NCI-H82 (cell line): ENCODE measurements at regions not wholly inside any gene's neighbourhood (a gene's known extent, or its start where the extent isn't known, plus 50 kb on each side); places are given as distances from the start of the nearest gene placed in this dataset.
"Not testable (repeated sequence)": the region's sequence is repeated elsewhere in the genome, so short reads cannot be mapped to it uniquely, and the experiment has no call there.

Experiments used
- DNase-seq: peaks from one replicate; lab custom pipeline; 2025; lab: John Stamatoyannopoulos, UW

DNA sequence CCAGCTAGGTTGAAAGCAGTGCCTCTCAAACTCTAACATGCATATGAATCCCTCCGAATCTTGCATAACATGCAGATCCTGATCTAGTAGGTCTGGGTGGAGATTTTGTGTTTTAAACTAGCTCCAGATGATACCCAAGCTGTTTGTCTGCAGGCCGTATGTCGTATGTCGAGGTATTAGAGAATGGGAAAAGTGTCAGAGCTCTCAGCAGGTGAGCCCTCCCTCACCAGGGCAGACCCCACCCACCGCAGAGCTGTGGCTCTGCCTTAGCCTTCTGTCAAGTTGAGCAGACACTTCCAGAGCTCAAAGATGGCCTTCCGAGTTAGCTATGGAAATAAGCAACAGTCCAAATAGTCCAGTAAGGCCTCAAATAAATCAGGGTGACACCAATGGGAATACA is 83.2 kb upstream of the MAP3K1 start:
- peak; percentile 1 for DNase-seq

DNA sequence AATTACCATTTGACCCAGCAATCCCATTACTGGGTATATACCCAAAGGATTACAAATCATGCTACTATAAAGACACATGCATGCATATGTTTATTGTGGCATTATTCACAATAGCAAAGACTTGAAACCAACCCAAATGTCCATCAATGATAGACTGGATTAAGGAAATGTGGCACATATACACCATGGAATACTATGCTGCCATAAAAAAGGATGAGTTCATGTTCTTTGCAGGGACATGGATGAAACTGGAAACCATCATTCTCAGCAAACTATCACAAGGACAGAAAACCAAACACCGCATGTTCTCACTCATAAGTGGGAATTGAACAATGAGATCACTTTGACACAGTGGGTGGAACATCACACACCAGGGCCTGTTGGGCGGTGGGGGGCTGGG is 83.9 kb upstream of the MAP3K1 start:
- DNase-seq: not testable (repeated sequence)

DNA sequence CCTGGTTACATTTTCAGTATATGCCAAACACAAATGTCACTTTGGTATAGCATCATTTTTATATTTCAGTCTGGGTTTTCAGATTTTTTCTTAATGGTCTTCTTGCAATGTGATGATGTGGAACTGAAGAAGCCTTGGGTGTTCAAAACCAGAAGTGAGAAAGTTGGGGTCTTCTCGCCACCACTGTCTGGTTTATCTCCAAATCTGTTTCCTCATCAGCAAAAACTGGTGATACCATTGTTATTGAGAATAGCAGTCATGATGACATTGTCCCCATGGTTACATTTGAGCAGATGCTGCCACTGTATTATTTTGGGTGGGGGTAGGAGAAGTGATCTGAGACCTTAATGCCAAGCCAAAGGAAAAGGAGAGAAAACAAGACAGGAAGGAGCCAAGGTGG is 85.9 kb upstream of the MAP3K1 start:
- no peak for DNase-seq

DNA sequence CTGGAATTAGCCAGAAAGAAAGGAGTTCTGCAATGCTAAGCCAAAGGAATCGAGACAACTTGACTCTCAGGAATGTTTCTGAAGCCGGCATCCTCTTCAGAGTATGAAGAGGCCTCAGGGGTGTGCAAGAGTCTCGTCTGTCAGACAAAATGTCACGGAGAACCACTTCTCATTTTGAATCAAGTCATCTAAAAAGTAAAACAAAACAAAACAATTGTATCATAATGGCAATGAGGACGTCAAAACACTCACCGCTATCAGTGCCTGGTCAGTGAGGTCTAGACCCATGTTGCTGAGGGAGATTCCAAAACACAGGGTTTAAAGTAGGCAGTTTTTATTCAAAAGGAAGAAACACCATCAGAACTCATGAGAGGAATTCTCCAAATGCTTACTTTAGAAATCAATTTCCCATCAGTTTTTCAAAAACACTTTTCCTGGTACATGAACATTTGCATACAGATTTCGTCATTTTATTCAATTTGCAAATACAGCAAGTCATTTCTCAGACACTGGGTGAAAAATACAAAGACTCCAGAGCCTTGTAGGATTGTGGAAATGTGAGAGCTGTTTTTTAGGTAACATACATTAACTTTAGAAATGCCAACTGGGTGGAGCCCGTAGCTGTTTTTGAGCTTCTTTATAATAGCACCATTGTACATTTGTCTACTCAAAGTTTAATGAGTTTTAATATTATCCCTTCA is 89.5 kb upstream of the MAP3K1 start:
- no peak for DNase-seq

DNA sequence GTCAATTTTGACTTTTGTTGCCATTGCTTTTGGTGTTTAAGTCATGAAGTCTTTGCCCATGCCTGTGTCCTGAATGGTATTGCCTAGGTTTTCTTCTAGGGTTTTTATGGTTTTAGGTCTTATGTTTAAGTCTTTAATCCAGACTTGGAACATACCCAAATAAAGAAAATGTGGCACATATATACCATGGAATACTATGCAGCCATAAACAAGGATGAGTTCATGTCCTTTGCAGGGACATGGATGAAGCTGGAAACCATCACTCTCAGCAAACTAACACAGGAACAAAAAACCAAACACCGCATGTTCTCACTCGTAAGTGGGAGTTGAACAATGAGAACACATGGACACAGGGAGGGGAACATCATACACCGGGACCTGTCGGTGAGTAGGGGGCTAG is 90.5 kb upstream of the MAP3K1 start:
- DNase-seq: not testable (repeated sequence)

DNA sequence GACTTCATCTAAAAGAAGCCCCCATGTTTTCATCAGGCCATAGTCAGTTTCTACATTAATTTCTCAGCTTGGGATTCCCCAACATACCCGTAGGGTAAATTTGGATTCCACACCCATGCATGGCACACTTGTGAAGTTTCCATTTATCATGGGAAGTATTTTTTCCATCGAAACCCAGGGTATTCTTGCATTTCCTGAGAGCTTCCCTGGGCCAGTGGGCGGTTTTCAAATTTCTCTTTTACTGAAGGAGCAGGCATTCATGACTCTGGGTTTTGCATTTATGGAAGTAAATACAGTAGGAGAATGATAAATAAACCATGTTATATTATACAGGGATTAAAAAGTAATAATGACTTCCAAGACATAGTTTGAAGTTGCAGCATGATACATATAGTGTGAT is 93.0 kb upstream of the MAP3K1 start:
- DNase-seq: no peak

DNA sequence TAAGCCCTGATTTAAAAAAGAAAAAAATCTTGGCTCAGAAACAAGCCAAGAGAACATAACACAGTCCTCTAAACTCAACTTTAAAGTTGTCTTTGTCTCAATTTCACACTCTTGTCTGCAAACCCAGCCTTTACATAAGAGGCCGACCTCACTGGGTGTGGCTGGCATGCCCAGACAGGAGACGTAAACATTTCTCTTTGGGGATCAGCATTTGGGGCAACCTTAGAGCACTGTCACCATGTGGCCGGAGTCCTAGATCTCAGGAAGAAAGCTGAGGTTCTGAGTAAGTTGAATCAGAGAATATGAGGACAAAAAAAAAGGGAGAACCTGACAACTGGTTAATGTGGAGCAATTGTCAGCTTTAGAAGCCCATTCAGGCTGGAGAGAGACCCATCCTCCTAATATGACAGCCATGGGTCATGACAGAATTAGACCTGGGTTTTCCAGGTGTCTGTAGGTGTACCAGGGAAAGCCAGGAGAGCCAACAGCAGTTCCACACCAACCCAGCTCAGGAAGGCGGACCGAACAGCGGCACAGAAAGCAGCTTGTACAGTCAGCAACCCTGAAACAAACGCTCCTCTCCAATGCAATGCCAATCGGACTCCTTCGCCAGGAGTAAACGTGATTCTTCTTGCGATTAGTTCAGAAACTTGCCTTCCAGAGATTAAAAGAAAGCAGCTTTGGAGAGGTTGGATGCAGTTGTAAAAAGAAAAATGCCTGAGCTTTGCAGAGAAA is 97.9 kb upstream of the MAP3K1 start:
- DNase-seq: no peak

DNA sequence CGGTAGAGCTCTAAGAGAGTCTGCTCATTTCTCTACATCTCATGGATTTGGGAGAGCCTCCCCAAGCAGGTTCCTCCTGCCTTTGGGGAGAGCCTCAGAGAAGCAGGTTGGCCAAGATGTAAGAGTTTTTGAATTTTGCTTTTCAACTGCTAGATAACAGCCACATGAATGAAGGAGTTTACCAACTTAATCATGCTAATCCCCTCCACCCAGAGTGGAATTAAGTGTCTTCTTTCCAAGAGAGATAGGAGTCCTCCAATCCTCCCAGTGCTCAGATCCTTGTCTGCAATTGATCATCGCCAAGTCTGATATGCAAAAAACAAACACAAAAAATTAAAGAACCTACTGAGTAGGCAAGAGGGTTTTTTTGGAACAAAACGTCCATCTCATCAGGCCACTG is 99.4 kb upstream of the MAP3K1 start:
- peak; percentile 30 for DNase-seq

DNA sequence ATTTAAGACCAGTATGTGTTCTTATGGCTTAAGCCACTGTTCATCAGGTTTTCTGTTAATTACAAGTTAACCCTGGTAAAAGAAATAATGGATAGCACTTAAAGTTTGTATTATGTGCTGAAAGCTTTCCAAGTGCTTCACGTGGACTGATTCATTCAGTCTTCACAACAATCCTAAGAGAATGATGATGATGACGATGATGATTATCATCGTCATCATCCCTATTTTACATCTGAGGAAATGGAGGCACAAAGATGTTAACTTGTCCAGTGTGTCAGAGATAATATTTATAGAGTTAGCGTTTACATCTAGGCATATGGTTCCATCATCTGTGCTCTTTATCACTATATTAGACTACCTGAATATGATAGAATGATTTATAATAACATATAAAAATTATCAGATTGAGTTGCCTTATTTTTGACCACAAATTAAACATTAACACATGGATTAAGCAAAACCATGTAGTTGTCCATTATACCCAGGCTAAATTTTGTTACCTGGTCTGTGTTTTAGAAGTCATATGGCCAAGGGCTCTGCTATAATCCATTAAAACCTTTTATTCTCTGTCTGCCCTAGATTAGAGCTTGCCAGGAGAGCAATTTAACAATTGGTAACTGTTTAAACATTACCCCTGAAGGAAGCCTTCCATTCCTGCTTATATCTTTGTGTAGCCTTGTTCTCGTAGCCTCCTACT is 102.3 kb upstream of the MAP3K1 start:
- DNase-seq: peak; percentile 4

DNA sequence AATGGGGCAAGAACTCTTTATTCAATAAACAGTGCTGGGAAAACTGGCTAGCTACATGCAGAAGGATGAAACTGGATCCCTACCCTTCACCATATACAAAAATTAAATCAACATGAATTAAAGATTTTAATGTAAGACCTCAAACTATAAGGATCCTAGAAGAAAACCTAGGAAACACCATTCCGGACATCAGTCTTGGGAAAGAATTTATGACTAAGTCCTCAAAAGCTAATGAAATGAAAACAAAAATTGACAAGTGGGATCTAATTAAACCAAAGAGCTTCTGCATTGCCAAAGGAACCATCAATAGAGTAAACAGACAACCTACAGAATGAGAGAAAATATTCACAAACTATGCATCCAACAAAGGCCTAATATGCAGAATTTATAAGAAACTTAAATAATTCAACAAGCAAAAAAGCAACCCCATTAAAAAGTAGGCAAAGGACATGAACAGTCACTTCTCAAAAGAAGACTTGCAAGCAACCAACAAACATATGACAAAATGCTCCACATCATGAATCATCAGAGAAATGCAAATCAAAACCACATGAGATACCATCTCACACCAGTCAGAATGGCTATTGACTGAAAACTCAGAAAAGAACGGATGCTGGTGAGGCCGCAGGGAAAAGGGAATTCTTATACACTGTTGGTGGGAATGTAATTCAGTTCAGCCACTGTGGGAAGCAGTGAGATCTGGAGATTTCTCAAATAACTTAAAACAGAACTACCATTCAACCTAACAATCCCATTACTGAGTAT is 104.3 kb upstream of the MAP3K1 start:
- no peak for DNase-seq

DNA sequence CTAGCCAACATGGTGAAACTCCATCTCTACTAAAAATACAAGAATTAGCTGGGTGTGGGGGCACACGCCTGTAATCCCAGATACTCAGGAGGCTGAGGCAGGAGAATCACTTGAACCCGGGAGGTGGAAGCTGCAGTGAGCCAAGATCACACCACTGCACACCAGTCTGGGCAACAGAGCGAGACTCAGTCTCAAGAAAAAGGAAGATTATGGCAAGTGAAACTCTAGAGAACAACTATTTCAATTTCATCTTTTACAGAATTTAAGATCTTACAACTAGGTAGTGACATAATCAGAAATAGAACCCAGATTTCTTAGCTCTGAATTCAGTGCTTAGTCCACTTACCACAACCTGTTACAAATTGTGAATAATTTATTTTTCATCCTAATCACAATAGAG is 108.8 kb upstream of the MAP3K1 start:
- DNase-seq: no peak

DNA sequence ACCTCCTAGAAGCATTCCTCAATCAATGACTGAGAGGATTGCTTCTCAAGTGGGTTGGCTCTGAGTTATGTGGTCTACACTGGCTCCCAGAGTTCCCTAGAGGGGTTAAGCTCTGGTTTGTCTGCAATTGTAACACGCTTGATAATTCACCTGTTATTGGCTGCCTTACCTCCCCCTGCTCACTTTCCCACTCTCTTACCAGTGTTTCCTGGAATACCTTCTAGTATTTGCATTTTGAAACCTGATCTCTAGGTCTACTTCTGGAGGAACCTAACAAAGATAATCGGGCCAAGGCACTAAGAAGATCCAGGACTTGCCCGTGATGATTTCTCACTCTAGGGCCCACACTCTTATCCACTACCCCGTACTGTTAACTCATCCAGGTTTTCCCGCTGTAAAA is 110.1 kb upstream of the MAP3K1 start:
- no peak for DNase-seq

DNA sequence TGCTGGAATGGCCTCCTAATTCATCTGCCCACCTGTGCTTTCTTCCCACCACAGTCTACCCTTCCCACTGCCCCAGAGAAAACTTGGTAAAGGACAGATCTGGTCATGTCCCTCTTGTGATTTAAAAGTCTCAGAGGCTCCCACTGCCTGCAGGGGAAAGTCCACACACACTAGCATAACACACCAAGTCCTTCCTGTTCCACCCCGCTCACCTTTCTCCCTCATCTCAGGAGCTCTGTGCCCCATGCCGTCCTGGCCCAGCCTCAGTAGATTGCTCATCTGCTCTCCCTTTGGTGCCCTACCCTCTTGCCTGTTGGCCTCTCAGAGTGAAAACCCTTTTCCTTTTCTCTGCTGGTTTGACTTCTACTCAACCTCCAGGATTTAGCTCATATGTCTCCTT is 111.4 kb upstream of the MAP3K1 start:
- no peak for DNase-seq

DNA sequence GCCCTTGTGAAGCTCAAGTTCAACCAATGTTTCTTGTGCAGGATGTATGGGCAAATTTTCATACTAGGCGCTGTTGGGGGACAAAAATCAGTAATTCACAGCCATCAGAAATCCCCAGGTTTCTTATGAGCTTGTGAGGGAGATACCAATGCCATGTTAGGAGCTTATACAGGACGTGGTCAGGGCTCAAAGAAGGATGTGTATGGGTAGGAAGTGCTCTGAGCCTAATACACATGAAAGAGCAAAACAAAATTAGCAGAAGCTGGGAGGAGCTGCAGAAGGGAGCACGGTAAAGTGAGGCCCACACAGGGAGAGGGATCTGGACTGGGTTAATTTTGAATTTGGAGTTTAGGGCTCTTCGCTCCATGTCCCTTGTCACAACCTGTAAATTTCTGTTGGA is 114.6 kb upstream of the MAP3K1 start:
- DNase-seq: no peak

DNA sequence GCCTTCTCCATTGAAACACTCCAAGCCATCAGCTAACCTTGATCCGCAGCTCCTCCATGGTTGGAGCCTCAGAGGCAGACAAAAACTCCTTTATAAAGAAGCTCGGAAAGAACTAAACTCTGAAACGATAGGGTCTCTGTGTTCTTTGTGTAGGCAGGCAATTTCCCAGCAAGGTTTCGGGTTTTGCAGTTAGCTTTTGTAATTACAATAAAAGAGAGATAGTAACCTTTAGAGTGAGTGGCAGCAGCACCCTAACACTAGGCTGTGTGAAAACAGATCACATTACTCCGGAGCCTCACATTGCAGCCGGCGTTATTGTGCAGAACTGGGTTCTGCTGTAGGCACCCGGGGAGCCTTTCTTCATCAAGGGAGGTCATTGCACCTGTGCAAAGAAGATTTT is 115.8 kb upstream of the MAP3K1 start:
- no peak for DNase-seq

DNA sequence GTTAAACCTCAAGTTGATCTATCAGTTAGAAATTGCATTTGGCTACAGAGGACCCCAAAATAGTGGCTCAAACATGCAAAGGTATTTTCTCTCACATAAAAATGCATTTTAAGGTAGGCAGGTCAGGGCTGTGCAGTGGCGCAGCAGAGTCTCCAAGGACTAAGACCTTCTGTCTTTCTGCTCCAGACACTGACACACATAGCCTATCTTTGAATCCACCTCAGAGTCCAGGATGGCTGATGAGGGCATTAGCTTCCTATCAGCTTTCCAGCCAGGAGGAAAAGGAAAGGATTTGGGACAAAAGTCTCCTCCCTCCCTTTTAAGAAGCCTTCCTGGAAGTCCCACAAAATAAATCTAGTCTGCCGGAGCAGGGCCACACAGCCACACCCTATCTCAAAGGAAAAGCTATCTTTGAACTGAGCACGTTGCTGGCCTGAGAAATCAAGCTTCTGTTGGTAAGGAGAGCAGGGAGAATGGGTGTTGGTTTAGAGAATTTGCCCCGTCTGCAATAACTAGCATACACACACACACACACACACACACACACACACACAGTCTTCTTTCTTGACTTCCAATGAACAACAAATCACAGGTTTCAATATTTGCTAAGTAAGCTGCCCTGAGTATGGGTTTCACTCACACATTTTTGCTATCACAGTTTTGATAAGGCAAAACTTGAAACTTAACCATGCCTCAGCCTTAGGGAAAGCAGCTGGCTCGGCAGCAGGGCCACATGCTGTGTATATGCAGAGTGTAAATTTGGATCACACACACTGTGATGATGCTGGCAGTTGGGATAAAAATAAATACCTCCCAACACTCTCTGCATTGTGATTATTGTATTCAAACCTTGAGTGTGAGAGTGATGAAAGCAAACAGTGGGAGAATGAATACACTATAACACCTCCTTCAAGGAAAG is 116.6 kb upstream of the MAP3K1 start:
- no peak for DNase-seq

DNA sequence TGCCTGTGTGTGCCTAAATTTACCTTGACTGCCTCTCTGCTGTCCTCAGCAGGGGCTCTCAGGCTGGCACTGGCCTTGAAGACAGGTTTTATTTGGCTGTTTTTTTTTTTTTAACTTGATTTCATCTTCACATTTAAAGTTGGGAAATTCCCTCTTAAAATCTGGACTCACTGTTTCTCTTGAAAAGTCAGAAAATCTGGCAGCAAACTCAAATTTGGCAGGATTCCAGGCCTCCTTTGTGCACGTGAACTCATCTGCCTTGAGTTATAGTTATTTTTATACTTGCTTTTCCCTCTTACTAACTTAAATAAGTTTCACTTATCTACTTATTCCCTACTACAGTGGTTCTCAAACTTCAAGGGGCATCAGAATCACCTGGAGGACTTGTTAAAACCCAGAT is 118.4 kb upstream of the MAP3K1 start:
- DNase-seq: no peak

DNA sequence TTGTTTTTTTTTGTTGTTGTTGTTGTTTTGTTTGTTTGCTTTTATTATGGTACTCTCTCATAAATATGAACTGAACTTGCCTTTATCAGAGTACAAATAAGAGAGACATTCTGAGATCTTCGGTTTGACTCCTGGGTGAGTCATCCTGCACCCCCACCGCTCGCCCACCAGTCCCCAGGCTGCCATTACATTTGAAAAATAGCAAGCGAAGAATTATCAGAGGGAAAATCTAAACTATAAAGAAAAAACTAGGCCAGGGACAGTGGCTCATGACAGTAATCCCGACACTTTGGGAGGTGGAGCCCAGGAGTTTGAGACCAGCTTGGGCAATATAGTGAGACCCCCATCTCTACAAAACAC is 122.1 kb upstream of the MAP3K1 start:
- no peak for DNase-seq

DNA sequence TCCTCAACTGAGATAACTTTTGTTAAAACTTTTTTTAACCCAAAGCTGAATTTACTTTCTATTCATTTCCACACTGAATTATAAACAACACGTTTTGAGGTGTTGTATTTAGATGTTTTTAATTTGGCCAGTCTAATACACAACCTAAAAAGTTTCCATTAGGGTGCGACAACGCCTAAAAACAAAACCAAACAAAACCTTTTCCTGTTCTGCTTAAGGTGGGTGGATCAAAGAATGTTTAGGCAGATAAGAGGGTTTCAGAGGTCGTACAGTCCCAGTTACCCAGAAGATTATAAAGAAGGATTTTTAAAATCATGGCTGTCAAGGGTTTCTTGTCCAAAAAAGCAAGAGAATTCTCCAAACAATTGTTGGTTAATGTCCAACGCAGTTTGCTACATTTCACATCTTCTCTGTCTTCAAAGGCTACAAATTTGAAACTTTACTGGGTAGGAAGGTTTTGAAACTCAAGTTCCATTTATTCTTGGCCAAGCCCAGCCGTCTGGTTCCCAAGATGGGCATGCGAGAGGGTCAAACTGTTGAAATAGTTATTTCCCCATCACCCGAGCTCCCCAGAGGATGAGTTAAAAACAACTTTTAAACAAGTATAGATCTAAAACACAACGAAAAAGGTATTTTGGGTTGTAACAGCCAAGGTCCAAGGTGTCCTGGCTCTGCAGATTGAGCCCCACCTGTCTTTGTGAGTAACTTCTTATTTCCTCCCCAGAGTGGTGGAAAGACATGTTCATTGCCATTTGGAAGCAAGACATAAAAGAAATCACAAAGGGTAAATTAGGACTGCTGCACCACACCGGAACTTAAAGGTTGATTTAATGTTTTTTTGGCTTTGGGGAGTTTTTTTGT is 122.8 kb upstream of the MAP3K1 start:
- DNase-seq: no peak

DNA sequence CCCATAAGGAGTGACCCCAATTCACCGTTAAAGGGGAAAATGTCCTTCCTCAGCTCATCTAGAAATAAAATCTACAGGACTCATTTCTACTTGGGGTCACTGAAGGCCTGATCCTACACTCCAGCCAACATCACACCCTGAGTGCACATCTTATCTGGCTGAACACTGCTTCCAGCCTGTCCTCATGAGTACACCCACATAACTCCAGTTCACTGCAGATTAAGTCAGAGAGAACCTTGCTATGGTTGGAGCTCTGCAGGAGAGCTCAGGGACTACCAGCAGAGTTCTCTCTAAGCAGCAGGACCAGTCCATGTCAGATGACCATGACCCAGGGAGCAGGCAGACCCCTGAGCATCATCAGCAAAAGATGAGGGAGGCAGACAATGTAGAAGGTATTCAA is 126.9 kb upstream of the MAP3K1 start:
- no peak for DNase-seq
